ENCODE measurements at regions not wholly inside any gene's neighbourhood (a gene's known extent, or its start where the extent isn't known, plus 50 kb on each side); places are given as distances from the start of the nearest gene placed in this dataset.

GRCh38 chr6:105890521-105891244, 195.5 kb upstream of the PRDM1 start:
- POLR2A ChIA-PET (ENCODE audit: low non-redundant PET) = no interaction called here

GRCh38 chr6:105889902-105890301, 196.2 kb upstream of the PRDM1 start:
- POLR2A ChIA-PET (ENCODE audit: low non-redundant PET) = no interaction called here
- no peak for DNase-seq (ENCODE audit: low spot score)
- no peak overlapping the region for H3K27ac ChIP-seq
- no peak for TF ChIP-seq CTCF (conservative IDR thresholded peaks at IDR 0.05; ENCODE audit: low read depth)
- CTCF ChIA-PET = interaction anchor here (0.6 kb wide), 1 partner anchor 411 kb away, joined by 3 read pairs; no protein-coding TSS in a partner anchor

More at GRCh38 chr6:105890521-105891244, 195.5 kb upstream of the PRDM1 start:
- no peak for TF ChIP-seq CTCF (conservative IDR thresholded peaks at IDR 0.05; ENCODE audit: low read depth)
- peak; percentile 45 for DNase-seq (ENCODE audit: low spot score)
- no peak overlapping the region for H3K27ac ChIP-seq
- CTCF ChIA-PET = interaction anchor here (0.6 kb wide), 1 partner anchor 410 kb away, joined by 3 read pairs; no protein-coding TSS in a partner anchor

- ChIA-PET POLR2A (ENCODE audit: low non-redundant PET) (interaction anchor here (0.6 kb wide), 1 partner anchor 224 kb away, joined by 3 read pairs; no protein-coding TSS in a partner anchor), CTCF (no interaction called here)
- DNase-seq (ENCODE audit: low spot score) = no peak
- TF ChIP-seq CTCF (conservative IDR thresholded peaks at IDR 0.05; ENCODE audit: low read depth) = no peak
- H3K27ac ChIP-seq = no peak overlapping the region
Observed at GRCh38 chr6:105886814-105887544, 199.2 kb upstream of the PRDM1 start.

- no peak for TF ChIP-seq CTCF (conservative IDR thresholded peaks at IDR 0.05; ENCODE audit: low read depth)
- ChIA-PET CTCF (no interaction called here), POLR2A (ENCODE audit: low non-redundant PET) (no interaction called here)
- DNase-seq (ENCODE audit: low spot score) = no peak
- no peak overlapping the region for H3K27ac ChIP-seq
Observed at GRCh38 chr6:105886066-105886813, 199.9 kb upstream of the PRDM1 start.

- POLR2A ChIA-PET (ENCODE audit: low non-redundant PET) = no interaction called here
- CTCF ChIA-PET = no interaction called here
- H3K27ac ChIP-seq = no peak overlapping the region
- no peak for TF ChIP-seq CTCF (conservative IDR thresholded peaks at IDR 0.05; ENCODE audit: low read depth)
- DNase-seq (ENCODE audit: low spot score) = no peak
Observed at GRCh38 chr6:105884426-105884825, 201.7 kb upstream of the PRDM1 start.

- ChIA-PET CTCF (interaction anchor here (0.6 kb wide), 1 partner anchor 87 kb away, joined by 3 read pairs; no protein-coding TSS in a partner anchor), POLR2A (ENCODE audit: low non-redundant PET) (no interaction called here)
- no peak for TF ChIP-seq CTCF (conservative IDR thresholded peaks at IDR 0.05; ENCODE audit: low read depth)
- H3K27ac ChIP-seq = no peak overlapping the region
- no peak for DNase-seq (ENCODE audit: low spot score)
Observed at GRCh38 chr6:105884011-105884410, 202.1 kb upstream of the PRDM1 start.
